Activated T-cell treated with anti-CD3 and anti-CD28 coated beads, Interleukin-2, amount 50 U/mL, for 24 hours (primary cell): ENCODE measurements at regions not wholly inside any gene's neighbourhood (a gene's known extent, or its start where the extent isn't known, plus 50 kb on each side); places are given as distances from the start of the nearest gene placed in this dataset.

ENCODE experiments used
- DNase-seq: peaks from one replicate; pipeline ENCODE4 v3.0.0-alpha.2; 2020
- H3K27ac Mint-ChIP-seq: 2 replicates; pipeline ENCODE4 v1.8.0; 2020; ENCODE audit warnings: mild to moderate bottlenecking, mixed read lengths
- H3K27me3 Mint-ChIP-seq: 2 replicates; pipeline ENCODE4 v1.8.0; 2020; ENCODE audit warnings: mixed read lengths
- H3K36me3 Mint-ChIP-seq: 2 replicates; pipeline ENCODE4 v1.8.0; 2020; ENCODE audit warnings: low read depth, mixed read lengths
- H3K4me1 Mint-ChIP-seq: 2 replicates; pipeline ENCODE4 v1.8.0; 2020; ENCODE audit warnings: low read depth, mixed read lengths
- H3K4me3 Mint-ChIP-seq: 2 replicates; pipeline ENCODE4 v1.8.0; 2020; ENCODE audit warnings: mild to moderate bottlenecking, moderate library complexity, mixed read lengths
- H3K9me3 Mint-ChIP-seq: 2 replicates; pipeline ENCODE4 v1.8.0; 2020; ENCODE audit warnings: mixed read lengths

GRCh38 chrX:109830704-109831206 is 97.7 kb upstream of the ACSL4 start:
- no peaks in the 10 kb centered on the region for H3K36me3 Mint-ChIP-seq
- peaks cover 46% of the 10 kb centered on the region for H3K27me3 Mint-ChIP-seq
- H3K4me3 Mint-ChIP-seq, result no peak overlapping the region
- no peaks in the 10 kb centered on the region for H3K9me3 Mint-ChIP-seq
- no peak for DNase-seq
- H3K27ac Mint-ChIP-seq, result no peak overlapping the region
- peaks cover 3% of the 10 kb centered on the region for H3K4me1 Mint-ChIP-seq

DNA sequence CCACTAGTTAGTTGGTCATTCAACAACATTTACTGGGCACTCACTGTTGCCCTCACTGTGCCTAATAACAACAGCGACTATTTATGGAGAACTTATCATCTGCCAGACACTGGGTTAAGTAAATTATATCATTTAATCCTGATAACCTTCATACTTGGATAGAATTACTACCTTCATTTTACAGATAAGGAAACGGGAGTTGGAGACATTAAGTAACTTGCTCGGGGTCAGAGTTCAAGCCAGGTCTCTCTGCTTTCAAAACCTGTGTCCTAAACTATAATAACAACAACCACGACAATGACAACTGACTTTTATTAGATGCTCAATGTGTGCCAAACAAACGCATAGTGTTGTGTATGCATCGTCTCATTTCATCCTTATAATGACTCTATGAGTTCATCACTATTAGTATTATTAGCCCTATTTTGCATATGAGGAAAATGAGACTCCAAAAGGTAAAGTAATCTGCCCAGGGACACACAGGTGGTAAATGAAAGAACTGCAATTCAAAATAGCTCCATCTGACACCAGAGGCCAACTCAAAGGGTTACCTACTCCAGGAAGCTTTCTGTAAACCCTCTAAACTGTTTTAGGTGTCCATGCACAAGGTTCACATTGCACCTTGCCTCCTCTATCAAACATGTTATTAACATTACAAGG is 98.4 kb upstream of the ACSL4 start:
- Mint-ChIP-seq H3K27ac (no peak overlapping the region), H3K4me1 (peaks cover 3% of the 10 kb centered on the region), H3K27me3 (peaks cover 49% of the 10 kb centered on the region), H3K4me3 (no peak overlapping the region), H3K36me3 (no peaks in the 10 kb centered on the region), H3K9me3 (no peaks in the 10 kb centered on the region)
- DNase-seq, result no peak

DNA sequence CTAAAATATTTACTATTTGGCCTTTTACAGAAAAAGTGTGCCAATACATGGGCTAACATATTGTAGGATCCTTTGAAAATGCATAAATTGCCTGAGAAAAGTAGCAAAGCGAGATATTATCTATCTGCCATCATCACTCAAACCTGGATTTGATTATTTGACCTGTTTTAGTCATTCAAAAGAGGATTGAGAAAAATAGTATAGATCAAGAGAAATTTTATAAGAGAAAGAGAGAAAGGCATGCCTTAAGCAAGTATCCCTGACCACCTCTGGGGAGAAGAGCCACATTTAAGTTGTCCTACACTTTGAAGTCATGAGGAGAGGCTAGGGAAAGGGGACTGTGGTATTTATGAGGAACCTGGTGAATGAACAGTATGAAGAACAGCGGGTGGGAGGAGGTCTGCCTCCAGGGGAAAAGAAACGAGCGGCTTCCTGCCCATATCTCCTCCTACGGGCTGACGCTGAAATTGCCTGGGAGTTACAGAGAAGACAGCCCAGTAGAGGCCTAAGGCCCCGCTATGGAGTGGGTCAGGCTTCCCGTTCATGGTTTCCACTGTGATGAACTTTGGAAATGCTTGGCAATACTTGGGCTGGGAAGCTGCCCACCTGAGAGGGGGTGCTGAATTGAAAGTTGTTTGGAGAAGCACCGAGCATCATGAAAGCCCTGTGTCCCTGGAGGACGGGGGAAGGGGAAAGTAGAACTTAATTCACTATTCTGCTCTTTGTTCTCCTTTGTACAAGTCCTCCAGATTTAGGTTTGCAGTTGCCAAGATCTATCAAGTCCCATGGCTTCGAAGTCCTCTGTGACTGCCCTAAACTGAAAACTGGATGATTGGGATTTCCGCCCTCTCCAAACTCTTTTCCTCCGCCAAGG is 106.9 kb upstream of the ACSL4 start:
- Mint-ChIP-seq H3K4me1 (peaks cover 14% of the 10 kb centered on the region), H3K27ac (no peak overlapping the region), H3K27me3 (peaks cover 12% of the 10 kb centered on the region), H3K4me3 (no peak overlapping the region), H3K36me3 (no peaks in the 10 kb centered on the region), H3K9me3 (no peaks in the 10 kb centered on the region)
- DNase-seq, result peak; percentile 31

GRCh38 chrX:109840585-109840984 is 107.5 kb upstream of the ACSL4 start:
- no peaks in the 10 kb centered on the region for H3K9me3 Mint-ChIP-seq
- H3K4me1 Mint-ChIP-seq, result peaks cover 14% of the 10 kb centered on the region
- DNase-seq, result no peak
- peaks cover 12% of the 10 kb centered on the region for H3K27me3 Mint-ChIP-seq
- H3K36me3 Mint-ChIP-seq, result no peaks in the 10 kb centered on the region
- H3K4me3 Mint-ChIP-seq, result no peak overlapping the region
- H3K27ac Mint-ChIP-seq, result no peak overlapping the region

DNA sequence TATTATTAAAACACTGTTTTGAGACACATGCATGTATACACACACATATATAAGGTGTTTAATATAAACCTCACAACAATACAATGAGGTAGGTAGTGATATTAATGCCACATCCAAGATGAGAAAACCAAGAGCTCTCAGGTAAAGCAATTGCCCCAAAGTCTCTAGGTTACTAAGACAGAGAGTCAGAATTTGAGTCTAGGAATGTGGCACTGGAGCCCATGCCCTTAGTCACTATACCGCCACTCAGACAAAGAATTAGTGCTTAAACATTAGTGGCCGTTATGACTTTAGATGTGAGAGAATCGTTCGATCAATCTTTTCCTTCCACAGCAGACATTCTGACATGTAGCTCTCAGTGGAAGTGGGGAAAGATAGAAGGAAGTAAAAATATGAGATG is 108.2 kb upstream of the ACSL4 start:
- DNase-seq, result no peak
- Mint-ChIP-seq H3K4me3 (no peak overlapping the region), H3K4me1 (peaks cover 14% of the 10 kb centered on the region), H3K27ac (peak overlapping the region; percentile 86), H3K9me3 (no peaks in the 10 kb centered on the region), H3K27me3 (peaks cover 7% of the 10 kb centered on the region), H3K36me3 (no peaks in the 10 kb centered on the region)

- Mint-ChIP-seq H3K9me3 (no peaks in the 10 kb centered on the region), H3K4me3 (no peak overlapping the region), H3K27ac (peak overlapping the region; percentile 86), H3K36me3 (no peaks in the 10 kb centered on the region), H3K4me1 (peaks cover 14% of the 10 kb centered on the region), H3K27me3 (peaks cover 2% of the 10 kb centered on the region)
- no peak for DNase-seq
Observed at GRCh38 chrX:109841869-109842579, 109.0 kb upstream of the ACSL4 start.

GRCh38 chrX:109842611-109843010 is 109.6 kb upstream of the ACSL4 start:
- DNase-seq, result no peak
- peaks cover 19% of the 10 kb centered on the region for H3K4me1 Mint-ChIP-seq
- H3K4me3 Mint-ChIP-seq, result no peak overlapping the region
- no peak overlapping the region for H3K27ac Mint-ChIP-seq
- H3K36me3 Mint-ChIP-seq, result no peaks in the 10 kb centered on the region
- H3K9me3 Mint-ChIP-seq, result no peaks in the 10 kb centered on the region
- H3K27me3 Mint-ChIP-seq, result peaks cover 7% of the 10 kb centered on the region

DNA sequence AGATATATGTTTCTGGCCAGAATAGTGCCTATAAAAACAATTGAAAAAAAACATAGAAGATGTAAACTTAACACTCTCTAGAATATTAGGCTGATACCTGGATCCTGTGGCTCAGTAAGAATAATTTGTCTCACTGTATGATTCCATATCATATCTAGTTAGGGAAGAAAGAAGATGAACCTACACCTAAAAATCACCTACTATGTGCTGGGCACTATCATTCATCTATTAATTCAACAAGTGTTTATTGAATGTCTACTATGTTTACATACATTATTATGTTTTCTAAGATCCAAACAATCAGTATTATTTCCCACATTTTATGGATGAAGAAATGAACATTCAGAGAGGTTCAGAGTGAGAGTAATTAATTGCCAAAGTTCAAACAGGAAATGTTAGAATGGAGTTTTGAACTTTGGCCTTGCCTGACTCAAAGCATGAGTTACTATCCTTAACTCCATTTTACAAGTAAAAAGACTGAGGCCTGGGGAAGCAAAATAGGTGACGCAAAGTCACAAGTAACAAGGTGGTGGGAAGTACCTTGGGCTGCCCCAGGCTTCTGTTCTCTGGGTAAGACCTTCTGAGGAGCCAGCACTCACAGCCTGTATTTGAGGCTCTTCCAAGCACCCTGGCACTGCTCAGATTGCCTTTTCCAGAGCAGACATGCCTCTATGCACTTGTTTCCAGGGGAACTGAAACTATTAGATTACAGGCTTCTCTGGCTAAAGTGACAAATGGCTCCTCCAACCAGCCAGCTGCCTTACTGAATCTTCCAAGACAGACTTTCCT is 111.1 kb upstream of the ACSL4 start:
- peaks cover 18% of the 10 kb centered on the region for H3K27me3 Mint-ChIP-seq
- H3K4me1 Mint-ChIP-seq, result peaks cover 26% of the 10 kb centered on the region
- no peak for DNase-seq
- no peak overlapping the region for H3K4me3 Mint-ChIP-seq
- H3K36me3 Mint-ChIP-seq, result no peaks in the 10 kb centered on the region
- H3K27ac Mint-ChIP-seq, result no peak overlapping the region
- no peaks in the 10 kb centered on the region for H3K9me3 Mint-ChIP-seq

- H3K36me3 Mint-ChIP-seq, result no peaks in the 10 kb centered on the region
- no peaks in the 10 kb centered on the region for H3K9me3 Mint-ChIP-seq
- DNase-seq, result no peak
- H3K4me3 Mint-ChIP-seq, result no peak overlapping the region
- peaks cover 26% of the 10 kb centered on the region for H3K4me1 Mint-ChIP-seq
- H3K27ac Mint-ChIP-seq, result no peak overlapping the region
- H3K27me3 Mint-ChIP-seq, result peaks cover 21% of the 10 kb centered on the region
Observed at GRCh38 chrX:109844986-109845385, 111.9 kb upstream of the ACSL4 start.

DNA sequence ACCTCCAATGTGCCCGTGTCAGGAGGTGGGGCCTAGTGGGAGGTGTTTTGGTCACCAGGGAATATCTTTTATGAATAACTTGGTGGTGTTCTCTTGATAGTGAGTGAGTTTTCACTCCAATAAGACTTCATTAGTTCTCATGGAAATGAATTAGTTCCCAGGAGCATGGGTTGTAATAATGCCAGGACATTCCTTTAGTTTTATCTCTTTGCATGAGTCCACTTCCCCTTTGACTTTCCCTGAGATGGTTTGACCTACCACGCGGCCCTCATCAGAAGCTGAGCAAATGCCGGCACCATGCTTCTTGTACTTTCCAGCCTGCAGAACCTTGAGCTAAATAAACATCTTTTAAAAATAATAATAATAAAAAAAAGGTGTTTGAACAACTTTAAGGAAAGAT is 112.9 kb upstream of the ACSL4 start:
- Mint-ChIP-seq H3K27me3 (peaks cover 25% of the 10 kb centered on the region), H3K4me1 (peaks cover 26% of the 10 kb centered on the region), H3K27ac (no peak overlapping the region), H3K9me3 (no peaks in the 10 kb centered on the region), H3K36me3 (no peaks in the 10 kb centered on the region), H3K4me3 (no peak overlapping the region)
- DNase-seq, result no peak

GRCh38 chrX:109847257-109848187 is 114.5 kb upstream of the ACSL4 start:
- Mint-ChIP-seq H3K27ac (peak overlapping the region; percentile 57), H3K36me3 (no peaks in the 10 kb centered on the region), H3K4me3 (no peak overlapping the region), H3K27me3 (peaks cover 25% of the 10 kb centered on the region), H3K4me1 (peaks cover 20% of the 10 kb centered on the region), H3K9me3 (no peaks in the 10 kb centered on the region)
- DNase-seq, result no peak

- Mint-ChIP-seq H3K9me3 (no peaks in the 10 kb centered on the region), H3K4me1 (peaks cover 17% of the 10 kb centered on the region), H3K36me3 (no peaks in the 10 kb centered on the region), H3K4me3 (no peak overlapping the region), H3K27ac (no peak overlapping the region), H3K27me3 (peaks cover 29% of the 10 kb centered on the region)
- DNase-seq, result no peak
Observed at GRCh38 chrX:109848461-109849050, 115.5 kb upstream of the ACSL4 start.

DNA sequence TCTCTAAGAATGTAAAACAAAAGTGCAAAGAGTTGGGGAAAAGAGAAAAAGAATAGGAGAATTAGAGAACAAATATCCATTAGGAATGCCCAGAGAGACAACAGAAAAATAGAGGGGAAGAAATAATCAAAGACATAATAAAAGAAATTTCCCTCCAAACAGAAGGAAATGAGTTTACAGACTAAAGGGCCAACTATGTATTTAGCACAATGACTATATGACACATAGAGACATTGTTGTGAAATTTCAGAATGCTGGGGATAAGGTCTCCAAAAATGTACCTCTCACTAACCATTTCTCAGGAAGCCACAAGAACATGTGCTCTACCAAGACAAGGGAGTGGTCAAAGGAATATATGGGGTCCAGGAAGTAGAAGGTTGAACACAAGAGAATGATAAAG is 121.0 kb upstream of the ACSL4 start:
- Mint-ChIP-seq H3K27ac (no peak overlapping the region), H3K9me3 (no peaks in the 10 kb centered on the region), H3K4me3 (no peak overlapping the region), H3K27me3 (peaks cover 34% of the 10 kb centered on the region), H3K4me1 (peaks cover 7% of the 10 kb centered on the region), H3K36me3 (no peaks in the 10 kb centered on the region)
- DNase-seq, result no peak
